Renal cortical epithelial cell (primary cell): ENCODE measurements at regions not wholly inside any gene's neighbourhood (a gene's known extent, or its start where the extent isn't known, plus 50 kb on each side); places are given as distances from the start of the nearest gene placed in this dataset.
"Not testable (repeated sequence)": the region's sequence is repeated elsewhere in the genome, so short reads cannot be mapped to it uniquely, and the experiment has no call there.

Source experiments
- DNase-seq: peaks from one replicate; pipeline ENCODE4 v3.0.0-alpha.2; 2011; ENCODE audit warnings: low read depth

DNA sequence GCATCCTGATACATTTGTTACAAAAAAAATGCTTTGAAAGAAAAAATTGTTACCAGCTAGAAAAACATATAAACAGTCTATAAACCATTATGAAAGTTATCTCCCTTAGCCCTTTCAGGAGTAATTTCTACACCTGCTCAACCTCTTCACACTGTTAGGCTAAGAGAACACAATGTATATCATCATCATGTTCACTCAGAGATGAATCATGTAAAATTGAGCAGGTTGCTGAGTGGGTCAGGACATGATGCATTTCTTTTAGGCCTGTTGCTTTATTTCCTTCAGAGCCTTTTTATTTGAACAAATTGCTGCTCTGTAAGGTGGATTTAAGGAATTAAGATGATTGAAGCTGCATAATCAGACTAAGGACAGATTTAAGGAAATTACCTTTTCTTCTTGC lies 531.3 kb upstream of the MAN1A1 start:
- no peak for DNase-seq

GRCh38 chr6:119879731-119880130 lies 530.2 kb upstream of the MAN1A1 start:
- no peak for DNase-seq

DNA sequence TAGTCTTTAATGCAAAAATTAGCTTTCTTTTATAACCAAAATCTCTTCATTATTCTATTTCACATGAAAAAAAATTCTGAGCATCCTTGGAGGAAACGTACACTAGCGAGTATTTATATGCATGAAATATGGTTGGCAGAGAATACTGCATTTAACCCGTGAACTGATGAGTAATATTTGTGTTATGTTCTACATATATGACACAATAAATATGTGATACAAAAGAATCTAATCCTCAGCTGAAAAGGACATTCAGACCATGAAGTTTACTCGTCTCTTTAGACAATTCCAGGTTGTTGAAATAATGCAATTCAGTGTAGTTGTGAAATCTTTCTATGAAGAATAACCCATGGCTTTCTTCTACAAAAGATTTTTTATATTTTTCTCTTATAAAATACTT lies 524.8 kb upstream of the MAN1A1 start:
- DNase-seq: no peak

- DNase-seq: no peak
Observed at GRCh38 chr6:119873107-119873506, 523.5 kb upstream of the MAN1A1 start.

DNA sequence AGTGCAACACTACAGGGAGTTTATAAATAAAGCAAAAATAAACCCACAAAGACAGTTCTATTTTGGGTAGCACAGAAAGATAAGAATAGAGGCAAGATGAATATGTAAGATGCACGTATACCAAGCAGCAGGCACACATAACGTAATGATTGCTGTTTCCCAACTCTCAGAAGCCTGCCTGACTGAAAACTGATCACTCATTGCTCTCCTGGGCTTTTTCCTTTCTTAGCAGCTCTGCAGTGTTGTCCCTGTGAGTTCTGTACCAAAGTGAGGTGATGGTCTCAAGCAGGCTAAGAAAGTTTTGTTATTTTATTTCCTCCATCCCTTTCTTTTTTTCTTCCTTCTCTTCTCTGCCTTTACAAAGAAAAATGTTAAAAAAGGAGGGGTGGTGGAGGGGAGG lies 522.0 kb upstream of the MAN1A1 start:
- DNase-seq: no peak

DNA sequence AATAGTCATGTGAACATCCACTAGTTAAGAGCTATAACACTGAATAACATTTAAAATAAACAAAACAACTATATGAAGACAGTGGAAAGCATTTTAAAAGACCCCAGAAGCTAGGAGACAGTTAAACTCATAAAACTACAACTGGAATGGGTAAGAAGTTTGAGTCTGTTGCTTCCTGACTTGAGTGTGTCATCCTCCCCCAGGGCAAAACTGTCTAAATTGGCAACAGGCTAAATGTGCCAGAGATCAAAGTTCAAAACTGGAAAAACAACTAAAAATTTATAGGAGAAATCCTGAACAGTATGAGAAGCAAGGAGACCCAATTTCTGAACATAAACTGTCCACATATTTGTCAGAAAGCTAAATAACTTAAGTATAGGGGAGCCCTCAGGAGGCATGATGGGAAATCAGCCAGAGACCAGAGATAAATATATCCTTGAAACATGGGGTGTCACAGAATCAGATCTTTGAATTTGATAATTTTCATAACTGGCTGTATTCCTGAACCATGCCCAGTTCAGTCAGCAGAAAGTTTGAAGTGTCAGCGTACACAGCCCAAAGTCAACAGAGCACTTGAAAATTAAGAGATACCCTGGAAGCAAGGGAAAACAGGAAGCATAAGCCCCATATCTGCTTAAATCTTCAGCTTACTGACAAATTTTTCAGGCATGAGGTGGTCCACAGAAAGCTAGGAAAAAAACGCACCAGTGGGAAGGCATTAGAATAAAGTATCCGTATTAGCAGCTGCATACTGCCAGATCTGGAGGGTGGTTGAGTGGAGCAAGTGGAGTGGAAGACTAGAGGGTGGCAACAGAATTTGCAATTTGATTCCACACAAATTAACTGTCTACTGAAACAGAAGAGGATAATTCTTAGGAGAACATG lies 516.1 kb upstream of the MAN1A1 start:
- no peak for DNase-seq

- DNase-seq: no peak
Observed at GRCh38 chr6:119862719-119863118, 513.2 kb upstream of the MAN1A1 start.

DNA sequence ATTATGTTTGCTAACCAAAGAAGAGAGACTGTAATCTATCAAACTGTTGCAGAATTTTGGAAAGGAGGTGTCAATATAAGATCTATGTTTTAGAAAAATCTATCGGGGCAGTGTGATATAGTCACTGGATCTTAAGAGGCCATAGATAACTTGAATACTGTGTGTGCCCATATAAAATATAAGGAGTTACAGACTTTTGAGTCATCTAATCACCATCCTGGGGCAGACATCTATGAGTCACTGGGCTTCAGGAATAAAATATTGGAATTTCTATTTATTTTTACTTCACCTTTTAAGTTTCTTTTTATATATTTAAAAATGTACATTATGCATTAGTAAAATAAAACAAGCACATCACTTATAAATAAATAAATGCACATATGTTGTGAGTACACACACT lies 509.3 kb upstream of the MAN1A1 start:
- DNase-seq: peak; percentile 6

- DNase-seq: peak; percentile 19
Observed at GRCh38 chr6:119856136-119856535, 506.6 kb upstream of the MAN1A1 start.

DNA sequence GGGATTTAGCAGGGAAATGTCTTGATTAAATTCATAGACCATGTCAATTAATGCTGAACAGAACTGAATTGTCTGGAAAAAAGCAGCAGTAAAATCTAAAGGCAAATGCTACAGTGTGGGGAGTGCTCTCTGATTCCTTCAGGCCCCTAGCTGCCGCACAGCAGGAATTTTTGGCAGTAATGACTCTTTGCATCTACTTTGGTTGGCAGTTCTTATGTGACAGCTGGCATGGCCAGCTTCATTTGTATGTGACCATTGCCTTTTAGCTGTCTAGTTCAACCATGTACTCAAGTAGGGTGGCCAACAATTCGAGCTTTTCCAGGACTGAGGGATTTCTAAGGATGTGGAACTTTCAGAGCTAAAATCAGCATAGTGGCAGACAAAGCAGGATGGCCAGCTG lies 499.1 kb upstream of the MAN1A1 start:
- no peak for DNase-seq

- DNase-seq: no peak
Observed at GRCh38 chr6:119845161-119845560, 495.6 kb upstream of the MAN1A1 start.

GRCh38 chr6:119844387-119844786 lies 494.8 kb upstream of the MAN1A1 start:
- DNase-seq: no peak

DNA sequence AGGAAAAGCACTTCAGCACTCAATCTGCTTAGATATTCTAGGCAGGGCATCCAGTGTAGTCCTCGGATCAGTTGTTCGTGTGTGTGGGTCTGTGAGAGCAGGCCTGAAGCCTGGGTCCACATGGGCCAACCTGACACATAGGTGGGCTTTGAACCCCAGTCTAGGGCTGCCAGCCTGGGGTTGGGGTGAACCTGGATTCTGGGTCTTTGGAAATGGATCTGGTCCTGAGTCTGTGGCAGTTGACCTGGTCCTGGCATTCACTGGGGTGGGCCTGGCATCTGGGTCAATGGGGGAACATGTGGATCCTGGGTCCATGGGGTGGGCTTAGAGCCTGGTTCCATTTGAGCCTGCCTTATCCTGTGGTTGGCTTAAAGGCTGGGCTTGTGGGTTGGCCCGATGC lies 492.6 kb upstream of the MAN1A1 start:
- no peak for DNase-seq

DNA sequence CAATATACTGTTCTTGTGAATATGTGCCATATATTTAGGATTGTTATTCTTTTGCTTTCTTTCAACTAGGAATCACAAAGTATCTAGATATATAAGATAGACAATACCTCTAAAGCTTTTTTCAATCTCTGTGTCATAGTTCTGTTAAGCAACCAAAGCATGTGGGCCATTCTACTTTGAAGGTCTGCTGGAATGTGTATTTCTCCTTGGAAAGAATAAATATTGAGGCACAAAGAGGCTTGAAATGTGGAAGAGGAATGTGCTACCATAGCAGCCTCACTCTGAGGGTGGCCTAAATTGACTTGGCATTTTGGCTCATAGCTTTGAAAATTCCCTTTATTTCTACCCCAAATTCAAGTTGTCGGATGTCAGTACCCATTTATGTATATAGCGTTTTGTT lies 488.5 kb upstream of the MAN1A1 start:
- no peak for DNase-seq

DNA sequence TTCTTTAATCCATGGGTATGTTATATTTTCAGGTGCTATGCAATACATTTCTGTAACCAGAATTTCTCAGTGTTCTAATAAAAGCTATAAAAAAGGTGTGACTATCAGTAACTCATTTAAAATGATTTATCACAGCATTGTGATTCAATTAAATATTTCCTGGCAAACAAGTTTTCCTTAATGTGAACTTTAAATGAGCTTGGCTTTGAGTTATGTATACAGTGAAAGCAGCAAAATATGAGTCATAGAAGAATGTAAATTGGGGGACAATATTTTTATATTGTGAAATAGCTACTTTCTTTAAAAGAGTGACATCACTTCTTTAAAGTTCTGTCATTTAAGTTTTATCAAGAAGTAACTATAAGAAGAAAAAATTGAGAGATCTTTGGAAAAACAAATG lies 484.9 kb upstream of the MAN1A1 start:
- DNase-seq: peak; percentile 13

GRCh38 chr6:119832411-119832810 lies 482.9 kb upstream of the MAN1A1 start:
- no peak for DNase-seq

DNA sequence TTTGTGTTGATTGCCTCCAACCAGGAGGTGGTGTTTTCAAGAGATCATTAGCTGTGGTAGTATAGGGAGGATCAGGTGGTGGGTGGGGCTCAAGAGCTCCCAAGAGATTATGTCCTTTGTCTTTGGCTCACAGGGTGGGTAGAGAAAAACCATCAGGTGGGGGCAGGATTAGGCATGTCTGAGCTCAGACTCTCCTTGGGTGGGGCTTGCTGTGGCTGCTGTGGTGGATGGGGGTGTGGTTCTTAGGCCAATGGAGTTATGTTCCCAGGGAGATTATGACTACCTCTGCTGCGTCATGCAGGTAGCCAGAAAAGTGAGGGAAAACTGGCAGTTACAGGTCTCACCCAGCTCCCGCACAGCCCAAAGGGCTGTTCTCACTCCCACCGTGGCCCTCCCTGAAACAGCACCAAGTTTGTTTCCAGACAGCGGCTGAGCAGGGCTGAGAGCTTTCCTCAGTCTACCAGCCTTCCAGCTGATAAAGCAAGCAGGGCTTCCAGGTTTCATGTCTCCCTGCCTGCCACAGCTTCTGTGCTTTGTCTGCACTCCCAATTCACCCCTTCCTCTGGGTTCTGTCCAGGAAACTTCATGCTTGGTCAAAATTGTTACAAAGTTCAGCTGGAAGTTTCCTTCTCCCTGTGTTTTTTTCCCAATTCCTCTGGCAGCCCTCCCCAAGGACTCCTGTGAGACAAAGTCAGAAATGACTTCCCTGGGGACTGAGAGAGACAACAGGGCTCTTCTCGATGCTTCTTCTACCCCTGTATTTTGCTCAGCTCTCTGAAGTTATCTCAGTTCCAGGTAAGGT lies 481.1 kb upstream of the MAN1A1 start:
- peak; percentile 22 for DNase-seq

DNA sequence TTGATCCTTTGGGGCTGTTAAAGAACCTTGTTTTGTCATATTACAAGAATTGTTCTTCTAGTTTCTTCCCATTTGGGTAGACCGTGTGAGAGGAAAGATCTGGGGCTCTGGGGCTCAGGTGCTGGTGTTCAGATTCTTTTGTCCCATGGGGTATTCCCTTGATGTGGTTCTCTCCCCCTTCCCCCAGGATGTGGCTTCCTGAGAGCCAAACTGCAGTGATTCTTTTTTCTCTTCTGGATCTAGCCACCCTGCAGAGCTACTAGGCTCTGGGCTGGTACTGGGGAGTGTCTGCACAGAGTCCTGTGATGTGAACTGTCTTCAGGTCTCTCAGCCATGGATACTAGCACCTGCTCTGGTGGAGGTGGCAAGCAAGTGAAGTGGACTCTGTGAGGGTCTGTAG lies 480.5 kb upstream of the MAN1A1 start:
- no peak for DNase-seq

GRCh38 chr6:119829499-119829898 lies 479.9 kb upstream of the MAN1A1 start:
- not testable (repeated sequence) for DNase-seq

GRCh38 chr6:119829006-119829405 lies 479.4 kb upstream of the MAN1A1 start:
- DNase-seq: no peak

DNA sequence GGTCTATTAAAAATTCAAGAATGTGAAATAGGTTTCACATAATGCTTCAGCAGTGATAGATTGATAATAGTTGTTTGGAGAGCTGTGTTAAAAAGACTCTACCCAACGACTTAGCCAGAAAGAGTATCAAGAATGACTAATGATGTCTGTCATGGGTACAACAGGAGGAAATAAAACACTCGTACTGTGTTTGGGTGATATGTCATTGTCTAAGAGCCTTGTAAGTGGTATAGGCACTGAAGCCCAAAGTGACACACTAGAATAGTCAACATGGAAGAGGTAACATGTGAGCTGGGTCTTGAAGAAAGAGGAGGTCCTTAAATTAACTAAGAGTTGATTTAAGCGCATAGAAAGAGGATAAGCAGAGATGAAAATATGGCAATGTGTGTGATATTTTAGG lies 471.8 kb upstream of the MAN1A1 start:
- DNase-seq: no peak

GRCh38 chr6:119818876-119819275 lies 469.3 kb upstream of the MAN1A1 start:
- DNase-seq: no peak
